ENCODE measurements at regions not wholly inside any gene's neighbourhood (a gene's known extent, or its start where the extent isn't known, plus 50 kb on each side); places are given as distances from the start of the nearest gene placed in this dataset.
A peak's percentile ranks its signal among the peaks of the same experiment; 100 is the strongest.
"Not testable (repeated sequence)": the region's sequence is repeated elsewhere in the genome, so short reads cannot be mapped to it uniquely, and the experiment has no call there.

GRCh38 chr2:150323071-150323470, 164.4 kb downstream of the RND3 start:
- in situ Hi-C loops (cut with MboI; ENCODE audit: low pct_unique_long_range_greater_than_20kb, low sequenced_read_pairs) = not testable (repeated sequence)

GRCh38 chr2:150320608-150321007, 166.9 kb downstream of the RND3 start:
- in situ Hi-C loops (cut with MboI; ENCODE audit: low pct_unique_long_range_greater_than_20kb, low sequenced_read_pairs) = no loop called here
- no peak for DNase-seq

More at GRCh38 chr2:150323071-150323470, 164.4 kb downstream of the RND3 start:
- not testable (repeated sequence) for DNase-seq

GRCh38 chr2:150319658-150320555, 167.6 kb downstream of the RND3 start:
- in situ Hi-C loops (cut with MboI; ENCODE audit: low pct_unique_long_range_greater_than_20kb, low sequenced_read_pairs) = no loop called here
- DNase-seq = no peak

GRCh38 chr2:150319085-150319484, 168.4 kb downstream of the RND3 start:
- in situ Hi-C loops (cut with MboI; ENCODE audit: low pct_unique_long_range_greater_than_20kb, low sequenced_read_pairs) = no loop called here
- DNase-seq = no peak

GRCh38 chr2:150312271-150312670, 175.2 kb downstream of the RND3 start:
- no peak for DNase-seq
- in situ Hi-C loops (cut with MboI; ENCODE audit: low pct_unique_long_range_greater_than_20kb, low sequenced_read_pairs) = no loop called here

- in situ Hi-C loops (cut with MboI; ENCODE audit: low pct_unique_long_range_greater_than_20kb, low sequenced_read_pairs) = no loop called here
- DNase-seq = no peak
Measured at GRCh38 chr2:150309311-150310080, 178.0 kb downstream of the RND3 start.

GRCh38 chr2:150307258-150307657, 180.2 kb downstream of the RND3 start:
- DNase-seq = no peak
- in situ Hi-C loops (cut with MboI; ENCODE audit: low pct_unique_long_range_greater_than_20kb, low sequenced_read_pairs) = no loop called here

- in situ Hi-C loops (cut with MboI; ENCODE audit: low pct_unique_long_range_greater_than_20kb, low sequenced_read_pairs) = no loop called here
- DNase-seq = peak; percentile 55
Measured at GRCh38 chr2:150303281-150303680, 184.2 kb downstream of the RND3 start.

- in situ Hi-C loops (cut with MboI; ENCODE audit: low pct_unique_long_range_greater_than_20kb, low sequenced_read_pairs) = no loop called here
- DNase-seq = no peak
Measured at GRCh38 chr2:150298571-150299305, 188.7 kb downstream of the RND3 start.

DNA sequence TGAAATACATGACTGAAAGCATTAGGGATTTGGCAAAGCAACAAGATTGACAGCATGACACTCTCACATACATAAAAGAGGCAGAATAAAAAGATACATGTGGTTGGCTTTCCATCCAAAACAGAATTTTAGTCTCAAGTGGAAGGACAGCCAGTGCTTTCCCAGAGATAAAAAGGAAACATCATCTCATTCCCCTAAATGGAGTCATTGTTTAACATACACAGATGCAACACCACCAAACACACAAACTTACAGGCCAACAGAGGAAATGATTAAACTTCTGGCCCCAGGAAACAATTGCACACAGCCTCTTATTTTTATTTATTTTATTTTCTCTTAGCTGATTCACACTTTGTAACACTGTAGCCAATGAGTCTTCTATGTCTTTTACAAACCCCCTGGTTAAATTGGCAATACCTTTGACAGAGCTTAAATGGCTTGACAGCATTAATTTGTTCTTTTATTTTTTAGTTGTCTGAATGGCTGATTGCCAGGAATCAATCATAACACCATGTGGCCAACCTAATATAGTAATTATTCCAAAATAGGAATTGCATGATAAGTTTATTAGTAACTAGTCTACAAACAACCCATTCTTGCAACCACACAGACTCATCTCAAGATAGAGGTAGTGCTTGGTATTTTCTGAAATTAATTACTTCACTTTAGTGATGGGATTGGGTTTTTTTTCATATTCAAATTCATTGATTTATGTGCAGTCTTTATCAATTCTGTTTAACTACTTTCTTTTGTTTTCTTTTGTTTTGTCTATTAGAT, 190.5 kb downstream of the RND3 start:
- in situ Hi-C loops (cut with MboI; ENCODE audit: low pct_unique_long_range_greater_than_20kb, low sequenced_read_pairs) = no loop called here
- DNase-seq = no peak

GRCh38 chr2:150295544-150295943, 191.9 kb downstream of the RND3 start:
- no peak for DNase-seq
- in situ Hi-C loops (cut with MboI; ENCODE audit: low pct_unique_long_range_greater_than_20kb, low sequenced_read_pairs) = no loop called here

DNA sequence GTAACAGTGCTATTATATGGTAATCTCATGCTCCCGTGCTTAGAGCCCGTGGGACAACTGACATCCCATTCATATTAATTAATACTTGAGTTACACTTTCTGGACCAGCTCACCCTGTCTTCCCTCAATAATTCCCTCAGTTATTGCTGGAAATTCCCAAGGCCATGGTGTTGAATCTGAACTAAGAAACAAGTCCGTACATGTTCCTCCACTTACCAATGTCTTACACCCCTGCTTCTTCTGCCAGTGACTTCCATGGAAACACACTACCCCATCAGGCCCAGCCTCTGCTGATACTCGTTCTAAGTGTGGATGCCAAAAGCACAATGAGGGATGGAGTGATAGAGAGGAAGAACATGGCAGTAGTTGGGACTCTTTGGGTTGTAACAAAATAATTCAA, 193.7 kb downstream of the RND3 start:
- in situ Hi-C loops (cut with MboI; ENCODE audit: low pct_unique_long_range_greater_than_20kb, low sequenced_read_pairs) = no loop called here
- no peak for DNase-seq

DNA sequence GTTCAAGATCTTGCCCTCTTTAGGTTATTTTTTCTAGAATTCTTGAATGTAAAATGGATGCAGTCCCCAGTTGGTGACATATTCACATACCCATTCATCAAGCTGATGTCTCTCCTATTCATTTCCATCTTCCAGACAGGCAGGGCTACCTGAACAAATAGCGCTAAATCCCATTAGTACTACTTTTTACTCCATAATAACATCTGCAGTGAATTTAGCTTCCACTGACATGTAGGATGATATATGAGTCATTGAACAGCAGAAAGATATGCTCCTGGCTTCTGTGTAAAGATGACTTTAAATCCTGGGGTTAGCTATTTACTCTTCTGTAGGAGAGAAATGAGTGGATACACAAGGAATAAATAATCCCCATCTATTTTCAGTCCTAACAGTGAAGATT, 194.7 kb downstream of the RND3 start:
- DNase-seq = no peak
- in situ Hi-C loops (cut with MboI; ENCODE audit: low pct_unique_long_range_greater_than_20kb, low sequenced_read_pairs) = no loop called here

DNA sequence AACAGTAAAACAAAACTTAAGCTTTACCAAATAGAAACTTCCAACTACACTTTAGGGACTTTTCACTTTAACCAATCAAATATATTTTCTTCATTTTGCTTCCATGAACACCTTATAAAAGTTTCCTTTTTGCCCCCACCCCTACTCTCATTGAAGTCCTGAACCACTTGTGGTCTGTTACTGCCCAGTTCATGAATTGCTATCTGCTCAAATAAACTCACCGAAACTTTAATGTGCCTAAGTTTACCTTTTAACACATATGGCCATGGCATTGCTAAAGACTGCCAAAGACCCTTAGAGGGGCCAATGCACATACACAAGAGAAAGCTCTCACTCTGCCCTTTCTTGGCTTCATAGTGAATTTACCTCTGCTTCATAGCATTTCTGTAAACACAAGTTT, 195.3 kb downstream of the RND3 start:
- in situ Hi-C loops (cut with MboI; ENCODE audit: low pct_unique_long_range_greater_than_20kb, low sequenced_read_pairs) = no loop called here
- no peak for DNase-seq

- DNase-seq = no peak
- in situ Hi-C loops (cut with MboI; ENCODE audit: low pct_unique_long_range_greater_than_20kb, low sequenced_read_pairs) = no loop called here
Measured at GRCh38 chr2:150286730-150287362, 200.6 kb downstream of the RND3 start.

DNA sequence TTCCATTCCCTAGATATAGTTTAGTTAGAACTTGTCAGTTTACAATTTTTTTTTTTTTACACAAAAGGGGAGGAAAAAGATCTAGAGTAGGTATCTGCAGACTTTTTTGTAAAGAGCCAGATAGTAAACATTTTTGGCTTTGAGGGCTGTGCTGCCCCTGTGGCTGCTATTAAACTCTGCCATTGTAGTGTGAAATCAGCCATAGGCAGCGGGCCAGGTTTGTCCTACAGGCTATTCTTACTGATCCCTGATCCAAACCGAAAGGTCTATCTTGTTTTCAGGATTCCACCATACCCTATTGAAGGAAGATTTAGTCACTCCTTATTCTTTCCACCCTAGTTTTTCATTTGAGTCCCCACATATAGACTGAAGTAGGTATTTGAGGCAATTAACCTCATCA, 203.4 kb downstream of the RND3 start:
- no peak for DNase-seq
- in situ Hi-C loops (cut with MboI; ENCODE audit: low pct_unique_long_range_greater_than_20kb, low sequenced_read_pairs) = no loop called here

DNA sequence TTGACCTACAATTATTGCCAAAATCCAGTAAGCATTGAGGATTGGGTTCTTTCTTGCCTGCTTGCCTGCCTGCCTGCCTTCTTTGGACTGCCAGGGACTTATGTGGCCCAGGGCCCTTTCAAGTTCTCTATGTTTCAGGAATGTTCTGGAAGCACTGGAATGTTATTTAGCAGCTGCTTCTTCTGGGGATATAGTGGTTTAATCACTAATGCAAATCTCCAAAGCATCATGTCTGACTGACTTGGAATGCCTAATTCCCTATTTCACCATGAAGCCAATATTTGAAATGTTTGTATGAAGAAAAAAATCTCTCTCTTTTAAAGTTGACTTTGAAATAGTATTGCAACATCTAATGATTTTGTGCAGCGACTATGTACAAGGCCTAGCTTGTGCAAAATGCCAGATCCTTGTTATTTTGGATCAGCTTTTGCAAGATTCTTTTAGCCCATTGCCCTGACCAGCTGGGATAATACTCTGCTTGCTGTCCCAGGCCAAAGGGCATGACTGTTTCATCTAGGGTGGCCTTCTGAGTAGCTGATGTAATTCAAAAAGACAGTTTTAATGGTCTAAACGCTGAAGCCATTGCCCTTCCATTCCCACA, 204.6 kb downstream of the RND3 start:
- in situ Hi-C loops (cut with MboI; ENCODE audit: low pct_unique_long_range_greater_than_20kb, low sequenced_read_pairs) = no loop called here
- DNase-seq = no peak

DNA sequence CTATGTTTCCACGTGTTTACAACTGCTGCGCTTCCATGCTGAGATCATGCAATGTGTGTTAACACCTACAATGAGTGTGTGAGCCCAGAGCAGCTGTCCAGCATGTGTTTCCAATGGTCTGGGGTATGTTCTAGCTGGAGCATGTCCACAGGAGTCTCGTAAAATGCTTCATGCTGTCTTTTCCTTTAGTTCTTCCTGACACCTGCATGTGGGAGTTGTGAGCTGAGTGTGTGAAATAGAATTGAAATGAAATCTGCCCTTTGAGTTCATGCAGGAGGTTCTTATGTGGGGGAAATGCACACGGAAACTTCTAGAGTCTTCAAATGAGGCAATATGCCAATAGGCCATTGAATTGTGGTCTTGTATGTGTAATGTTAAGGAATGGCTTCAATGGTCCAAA, 205.1 kb downstream of the RND3 start:
- in situ Hi-C loops (cut with MboI; ENCODE audit: low pct_unique_long_range_greater_than_20kb, low sequenced_read_pairs) = no loop called here
- no peak for DNase-seq

Measured in KBM-7 (cell line).